NCI-H2227 (cell line): ENCODE measurements at regions not wholly inside any gene's neighbourhood (a gene's known extent, or its start where the extent isn't known, plus 50 kb on each side); places are given as distances from the start of the nearest gene placed in this dataset.
A peak's percentile ranks its signal among the peaks of the same experiment; 100 is the strongest.

Experiments
- DNase-seq: peaks from one replicate; lab custom pipeline; 2025; ENCODE audit not compliant: unreplicated experiment; lab: John Stamatoyannopoulos, UW

GRCh38 chr14:100673085-100673806 is 53.4 kb upstream of the DLK1 start:
- DNase-seq: peak; percentile 77

- DNase-seq: no peak
These were observed 52.9 kb upstream of the DLK1 start for GRCh38 chr14:100673807-100674154.

GRCh38 chr14:100674428-100674827 is 52.3 kb upstream of the DLK1 start:
- no peak for DNase-seq

GRCh38 chr14:100674897-100675619 is 51.6 kb upstream of the DLK1 start:
- peak; percentile 79 for DNase-seq

GRCh38 chr14:100675699-100676684 is 50.7 kb upstream of the DLK1 start:
- no peak for DNase-seq
